ENCODE measurements at regions not wholly inside any gene's neighbourhood (a gene's known extent, or its start where the extent isn't known, plus 50 kb on each side); places are given as distances from the start of the nearest gene placed in this dataset.

GRCh38 chr12:11973396-11973795 lies 97.3 kb upstream of the BCL2L14 start:
- no peak overlapping the region for H3K4me3 ChIP-seq (ENCODE audit: low read depth, low read length)
- H3K9me3 ChIP-seq (ENCODE audit: control insufficient read depth, insufficient read depth, low read depth, low read length) = no peaks in the 10 kb centered on the region
- no peak for TF ChIP-seq ZNF146 (tag by site-specific recombination; IDR thresholded peaks at IDR 0.05)
- no peak for TF ChIP-seq KLF10 (tag by site-specific recombination; IDR thresholded peaks at IDR 0.05)
- no peak for TF ChIP-seq ZNF121 (tag by site-specific recombination; IDR thresholded peaks at IDR 0.05)
- TF ChIP-seq ZFP69B (tag by site-specific recombination; IDR thresholded peaks at IDR 0.05) = no peak
- H3K4me1 ChIP-seq (ENCODE audit: control insufficient read depth, insufficient read depth, low read length) = no peaks in the 10 kb centered on the region
- H3K27ac ChIP-seq (ENCODE audit: extremely low read depth, low read depth, low read length) = no peak overlapping the region
- CTCF ChIA-PET = no interaction called here
- no peaks in the 10 kb centered on the region for H3K36me3 ChIP-seq (ENCODE audit: control insufficient read depth in 2 of 2, insufficient read depth in 1 of 2, low read length in 2 of 2)
- POLR2A ChIA-PET = no interaction called here

DNA sequence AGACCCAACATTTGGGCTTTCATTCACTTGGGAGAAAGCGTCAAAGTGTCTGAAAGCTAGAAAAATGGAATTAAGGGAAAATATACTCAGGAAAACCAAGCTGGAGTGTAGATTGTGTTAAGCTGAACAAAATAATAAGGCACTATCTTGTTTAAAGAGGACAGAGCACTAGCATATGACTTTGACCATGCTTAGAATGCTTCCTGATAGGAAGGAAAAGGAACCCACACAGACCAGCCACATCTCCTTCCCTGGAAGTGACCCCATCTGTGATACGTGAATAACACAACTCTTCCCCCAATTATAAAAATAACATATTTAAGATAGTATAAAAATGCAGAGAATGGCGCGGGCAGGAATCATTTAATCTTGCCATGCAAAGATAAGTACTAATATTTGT lies 94.7 kb upstream of the BCL2L14 start:
- Histone ChIP-seq H3K4me3 (ENCODE audit: low read depth, low read length) (no peak overlapping the region), H3K36me3 (ENCODE audit: control insufficient read depth in 2 of 2, insufficient read depth in 1 of 2, low read length in 2 of 2) (no peaks in the 10 kb centered on the region), H3K4me1 (ENCODE audit: control insufficient read depth, insufficient read depth, low read length) (no peaks in the 10 kb centered on the region), H3K9me3 (ENCODE audit: control insufficient read depth, insufficient read depth, low read depth, low read length) (no peaks in the 10 kb centered on the region), H3K27ac (ENCODE audit: extremely low read depth, low read depth, low read length) (no peak overlapping the region)
- ChIA-PET CTCF (interaction anchor here (0.6 kb wide), 1 partner anchor 58 kb away, joined by 3 read pairs; no protein-coding TSS in a partner anchor), POLR2A (no interaction called here)
- TF ChIP-seq SCRT2 (tag by site-specific recombination; IDR thresholded peaks at IDR 0.05) = no peak
- TF ChIP-seq ZSCAN23 (tag by site-specific recombination; IDR thresholded peaks at IDR 0.05) = no peak

- H3K36me3 ChIP-seq (ENCODE audit: control insufficient read depth in 2 of 2, insufficient read depth in 1 of 2, low read length in 2 of 2) = no peaks in the 10 kb centered on the region
- TF ChIP-seq GLI2 (tag by site-specific recombination; IDR thresholded peaks at IDR 0.05; ENCODE audit: borderline replicate concordance, low read depth) (no peak), ZBTB21 (tag by site-specific recombination; IDR thresholded peaks at IDR 0.05) (no peak), GFI1B (tag by site-specific recombination; IDR thresholded peaks at IDR 0.05) (no peak), BCL6B (tag by site-specific recombination; IDR thresholded peaks at IDR 0.05) (no peak), ZNF624 (tag by site-specific recombination; IDR thresholded peaks at IDR 0.05) (no peak)
- TF ChIP-seq, protein P1, sequence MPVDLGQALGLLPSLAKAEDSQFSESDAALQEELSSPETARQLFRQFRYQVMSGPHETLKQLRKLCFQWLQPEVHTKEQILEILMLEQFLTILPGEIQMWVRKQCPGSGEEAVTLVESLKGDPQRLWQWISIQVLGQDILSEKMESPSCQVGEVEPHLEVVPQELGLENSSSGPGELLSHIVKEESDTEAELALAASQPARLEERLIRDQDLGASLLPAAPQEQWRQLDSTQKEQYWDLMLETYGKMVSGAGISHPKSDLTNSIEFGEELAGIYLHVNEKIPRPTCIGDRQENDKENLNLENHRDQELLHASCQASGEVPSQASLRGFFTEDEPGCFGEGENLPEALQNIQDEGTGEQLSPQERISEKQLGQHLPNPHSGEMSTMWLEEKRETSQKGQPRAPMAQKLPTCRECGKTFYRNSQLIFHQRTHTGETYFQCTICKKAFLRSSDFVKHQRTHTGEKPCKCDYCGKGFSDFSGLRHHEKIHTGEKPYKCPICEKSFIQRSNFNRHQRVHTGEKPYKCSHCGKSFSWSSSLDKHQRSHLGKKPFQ (tag by site-specific recombination; IDR thresholded peaks at IDR 0.05) = no peak
- TF ChIP-seq, protein P2, sequence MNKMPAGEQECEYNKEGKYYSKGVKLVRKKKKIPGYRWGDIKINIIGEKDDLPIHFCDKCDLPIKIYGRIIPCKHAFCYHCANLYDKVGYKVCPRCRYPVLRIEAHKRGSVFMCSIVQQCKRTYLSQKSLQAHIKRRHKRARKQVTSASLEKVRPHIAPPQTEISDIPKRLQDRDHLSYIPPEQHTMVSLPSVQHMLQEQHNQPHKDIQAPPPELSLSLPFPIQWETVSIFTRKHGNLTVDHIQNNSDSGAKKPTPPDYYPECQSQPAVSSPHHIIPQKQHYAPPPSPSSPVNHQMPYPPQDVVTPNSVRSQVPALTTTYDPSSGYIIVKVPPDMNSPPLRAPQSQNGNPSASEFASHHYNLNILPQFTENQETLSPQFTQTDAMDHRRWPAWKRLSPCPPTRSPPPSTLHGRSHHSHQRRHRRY (tag by site-specific recombination; IDR thresholded peaks at IDR 0.05) = no peak
- TF ChIP-seq, protein P3, sequence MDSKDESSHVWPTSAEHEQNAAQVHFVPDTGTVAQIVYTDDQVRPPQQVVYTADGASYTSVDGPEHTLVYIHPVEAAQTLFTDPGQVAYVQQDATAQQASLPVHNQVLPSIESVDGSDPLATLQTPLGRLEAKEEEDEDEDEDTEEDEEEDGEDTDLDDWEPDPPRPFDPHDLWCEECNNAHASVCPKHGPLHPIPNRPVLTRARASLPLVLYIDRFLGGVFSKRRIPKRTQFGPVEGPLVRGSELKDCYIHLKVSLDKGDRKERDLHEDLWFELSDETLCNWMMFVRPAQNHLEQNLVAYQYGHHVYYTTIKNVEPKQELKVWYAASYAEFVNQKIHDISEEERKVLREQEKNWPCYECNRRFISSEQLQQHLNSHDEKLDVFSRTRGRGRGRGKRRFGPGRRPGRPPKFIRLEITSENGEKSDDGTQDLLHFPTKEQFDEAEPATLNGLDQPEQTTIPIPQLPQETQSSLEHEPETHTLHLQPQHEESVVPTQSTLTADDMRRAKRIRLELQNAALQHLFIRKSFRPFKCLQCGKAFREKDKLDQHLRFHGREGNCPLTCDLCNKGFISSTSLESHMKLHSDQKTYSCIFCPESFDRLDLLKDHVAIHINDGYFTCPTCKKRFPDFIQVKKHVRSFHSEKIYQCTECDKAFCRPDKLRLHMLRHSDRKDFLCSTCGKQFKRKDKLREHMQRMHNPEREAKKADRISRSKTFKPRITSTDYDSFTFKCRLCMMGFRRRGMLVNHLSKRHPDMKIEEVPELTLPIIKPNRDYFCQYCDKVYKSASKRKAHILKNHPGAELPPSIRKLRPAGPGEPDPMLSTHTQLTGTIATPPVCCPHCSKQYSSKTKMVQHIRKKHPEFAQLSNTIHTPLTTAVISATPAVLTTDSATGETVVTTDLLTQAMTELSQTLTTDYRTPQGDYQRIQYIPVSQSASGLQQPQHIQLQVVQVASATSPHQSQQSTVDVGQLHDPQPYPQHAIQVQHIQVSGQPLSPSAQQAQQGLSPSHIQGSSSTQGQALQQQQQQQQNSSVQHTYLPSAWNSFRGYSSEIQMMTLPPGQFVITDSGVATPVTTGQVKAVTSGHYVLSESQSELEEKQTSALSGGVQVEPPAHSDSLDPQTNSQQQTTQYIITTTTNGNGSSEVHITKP (tag by site-specific recombination; IDR thresholded peaks at IDR 0.05) = no peak
- POLR2A ChIA-PET = no interaction called here
- no peak overlapping the region for H3K27ac ChIP-seq (ENCODE audit: extremely low read depth, low read depth, low read length)
- no peaks in the 10 kb centered on the region for H3K4me1 ChIP-seq (ENCODE audit: control insufficient read depth, insufficient read depth, low read length)
- H3K9me3 ChIP-seq (ENCODE audit: control insufficient read depth, insufficient read depth, low read depth, low read length) = no peaks in the 10 kb centered on the region
- CTCF ChIA-PET = no interaction called here
- no peak overlapping the region for H3K4me3 ChIP-seq (ENCODE audit: low read depth, low read length)
Observed at GRCh38 chr12:11978726-11979384, 91.9 kb upstream of the BCL2L14 start.
